ENCODE measurements at regions not wholly inside any gene's neighbourhood (a gene's known extent, or its start where the extent isn't known, plus 50 kb on each side); places are given as distances from the start of the nearest gene placed in this dataset.

DNA sequence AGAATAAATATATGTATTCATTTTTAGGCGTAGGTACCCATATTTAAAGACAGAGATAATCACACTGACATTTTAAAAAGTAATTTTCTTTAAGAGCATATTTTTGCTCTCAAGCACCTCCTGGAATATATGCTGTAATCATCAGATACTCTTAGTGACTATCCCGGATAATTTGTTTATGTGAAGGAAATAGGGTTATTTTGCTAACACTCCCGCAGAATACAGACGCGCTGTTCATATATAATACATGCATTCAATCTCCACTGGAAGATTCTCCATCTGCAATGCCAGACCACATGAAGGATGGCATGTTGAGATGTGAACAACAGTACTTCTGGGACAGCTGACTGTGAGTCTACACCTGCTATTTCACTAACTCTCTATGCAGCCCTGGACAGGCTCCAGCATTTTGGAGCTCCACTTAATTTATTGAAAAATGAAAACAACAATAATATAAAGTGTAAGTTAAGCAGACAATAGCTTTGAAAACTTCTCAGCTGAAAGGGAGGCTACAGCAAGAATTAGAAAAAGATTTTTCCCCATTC, 430.6 kb downstream of the TMX3 start:
- no peaks in the 10 kb centered on the region for H4K20me1 ChIP-seq (ENCODE audit: insufficient read depth, low read length)
- H3K27me3 ChIP-seq (ENCODE audit: insufficient read depth, low read length): no peaks in the 10 kb centered on the region
- no peak overlapping the region for H3K27ac ChIP-seq (ENCODE audit: low read depth, low read length, poor library complexity, severe bottlenecking)
- H3K9me2 ChIP-seq (ENCODE audit: low read depth, low read length): no peaks in the 10 kb centered on the region
- no peaks in the 10 kb centered on the region for H3K9me3 ChIP-seq (ENCODE audit: low read length)
- H3K4me3 ChIP-seq (ENCODE audit: low read depth, low read length, poor library complexity, severe bottlenecking): no peak overlapping the region
- no peaks in the 10 kb centered on the region for H3K4me1 ChIP-seq (ENCODE audit: insufficient read depth, low read length, severe bottlenecking)
- H3K4me2 ChIP-seq (ENCODE audit: low read length): no peak overlapping the region
- no peak overlapping the region for H3K9ac ChIP-seq (ENCODE audit: low read length)
- H3F3A ChIP-seq (ENCODE audit: insufficient read depth, low read length): no peaks in the 10 kb centered on the region
- no peak for TF ChIP-seq EZH2 (IDR thresholded peaks at IDR 0.05; ENCODE audit: borderline replicate concordance, low read length)
- TF ChIP-seq, protein P1, sequence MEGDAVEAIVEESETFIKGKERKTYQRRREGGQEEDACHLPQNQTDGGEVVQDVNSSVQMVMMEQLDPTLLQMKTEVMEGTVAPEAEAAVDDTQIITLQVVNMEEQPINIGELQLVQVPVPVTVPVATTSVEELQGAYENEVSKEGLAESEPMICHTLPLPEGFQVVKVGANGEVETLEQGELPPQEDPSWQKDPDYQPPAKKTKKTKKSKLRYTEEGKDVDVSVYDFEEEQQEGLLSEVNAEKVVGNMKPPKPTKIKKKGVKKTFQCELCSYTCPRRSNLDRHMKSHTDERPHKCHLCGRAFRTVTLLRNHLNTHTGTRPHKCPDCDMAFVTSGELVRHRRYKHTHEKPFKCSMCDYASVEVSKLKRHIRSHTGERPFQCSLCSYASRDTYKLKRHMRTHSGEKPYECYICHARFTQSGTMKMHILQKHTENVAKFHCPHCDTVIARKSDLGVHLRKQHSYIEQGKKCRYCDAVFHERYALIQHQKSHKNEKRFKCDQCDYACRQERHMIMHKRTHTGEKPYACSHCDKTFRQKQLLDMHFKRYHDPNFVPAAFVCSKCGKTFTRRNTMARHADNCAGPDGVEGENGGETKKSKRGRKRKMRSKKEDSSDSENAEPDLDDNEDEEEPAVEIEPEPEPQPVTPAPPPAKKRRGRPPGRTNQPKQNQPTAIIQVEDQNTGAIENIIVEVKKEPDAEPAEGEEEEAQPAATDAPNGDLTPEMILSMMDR (IDR thresholded peaks at IDR 0.05; ENCODE audit: low read length): no peak
- H2AFZ ChIP-seq (ENCODE audit: low read length): no peak overlapping the region
- H3K79me2 ChIP-seq (ENCODE audit: insufficient read depth, low read length): no peaks in the 10 kb centered on the region
- H3K36me3 ChIP-seq (ENCODE audit: insufficient read depth, low read length): no peaks in the 10 kb centered on the region

DNA sequence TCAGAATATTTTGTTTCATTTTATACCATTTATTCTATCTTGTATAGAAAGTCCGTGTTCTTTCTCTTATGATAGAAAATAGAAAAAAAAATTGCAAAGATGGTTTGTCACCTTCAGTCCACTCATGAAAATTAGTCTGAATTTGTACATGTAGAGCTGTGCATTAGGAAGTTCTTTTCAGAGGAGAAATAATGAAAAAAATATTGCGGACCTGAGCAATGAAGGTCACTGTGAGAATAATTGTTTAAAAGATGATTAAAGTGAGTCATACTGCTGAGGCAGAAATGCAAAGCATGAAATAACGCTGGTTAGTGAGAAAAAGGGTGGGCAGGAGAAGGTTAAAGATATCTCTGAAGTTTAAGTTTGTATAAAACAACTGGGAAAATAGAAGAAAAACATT, 431.1 kb downstream of the TMX3 start:
- no peaks in the 10 kb centered on the region for H3K36me3 ChIP-seq (ENCODE audit: insufficient read depth, low read length)
- no peak overlapping the region for H3K4me2 ChIP-seq (ENCODE audit: low read length)
- no peak overlapping the region for H3K4me3 ChIP-seq (ENCODE audit: low read depth, low read length, poor library complexity, severe bottlenecking)
- no peak overlapping the region for H3K9ac ChIP-seq (ENCODE audit: low read length)
- no peak for TF ChIP-seq EZH2 (IDR thresholded peaks at IDR 0.05; ENCODE audit: borderline replicate concordance, low read length)
- TF ChIP-seq, protein P1 (IDR thresholded peaks at IDR 0.05; ENCODE audit: low read length): no peak
- H2AFZ ChIP-seq (ENCODE audit: low read length): no peak overlapping the region
- H3K27me3 ChIP-seq (ENCODE audit: insufficient read depth, low read length): no peaks in the 10 kb centered on the region
- no peaks in the 10 kb centered on the region for H4K20me1 ChIP-seq (ENCODE audit: insufficient read depth, low read length)
- no peaks in the 10 kb centered on the region for H3K9me2 ChIP-seq (ENCODE audit: low read depth, low read length)
- H3K79me2 ChIP-seq (ENCODE audit: insufficient read depth, low read length): no peaks in the 10 kb centered on the region
- no peaks in the 10 kb centered on the region for H3K4me1 ChIP-seq (ENCODE audit: insufficient read depth, low read length, severe bottlenecking)
- no peaks in the 10 kb centered on the region for H3F3A ChIP-seq (ENCODE audit: insufficient read depth, low read length)
- H3K9me3 ChIP-seq (ENCODE audit: low read length): no peaks in the 10 kb centered on the region
- H3K27ac ChIP-seq (ENCODE audit: low read depth, low read length, poor library complexity, severe bottlenecking): no peak overlapping the region

DNA sequence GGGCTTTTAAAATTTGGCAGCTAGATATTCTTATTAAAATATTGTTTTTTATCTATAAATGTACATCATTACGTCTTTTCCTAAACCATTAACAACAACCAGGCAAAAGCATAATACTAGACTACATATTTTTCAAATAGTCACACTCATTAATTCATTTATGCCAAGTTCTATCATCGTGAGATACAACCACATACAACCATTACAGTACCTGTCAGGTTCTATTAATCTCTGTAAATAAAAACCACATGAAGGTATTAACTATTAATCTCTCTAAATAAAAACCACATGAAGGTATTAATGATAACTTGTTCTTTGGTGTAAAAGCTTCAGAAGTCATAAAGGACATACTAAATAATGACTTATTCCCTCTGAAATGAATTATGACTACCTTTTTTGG, 432.7 kb downstream of the TMX3 start:
- H3K9me2 ChIP-seq (ENCODE audit: low read depth, low read length): no peaks in the 10 kb centered on the region
- no peak overlapping the region for H3K4me3 ChIP-seq (ENCODE audit: low read depth, low read length, poor library complexity, severe bottlenecking)
- H4K20me1 ChIP-seq (ENCODE audit: insufficient read depth, low read length): no peaks in the 10 kb centered on the region
- no peaks in the 10 kb centered on the region for H3K79me2 ChIP-seq (ENCODE audit: insufficient read depth, low read length)
- no peaks in the 10 kb centered on the region for H3K4me1 ChIP-seq (ENCODE audit: insufficient read depth, low read length, severe bottlenecking)
- H3K9ac ChIP-seq (ENCODE audit: low read length): no peak overlapping the region
- H3K9me3 ChIP-seq (ENCODE audit: low read length): no peaks in the 10 kb centered on the region
- H3K27me3 ChIP-seq (ENCODE audit: insufficient read depth, low read length): no peaks in the 10 kb centered on the region
- TF ChIP-seq, protein P1 (IDR thresholded peaks at IDR 0.05; ENCODE audit: low read length): no peak
- TF ChIP-seq EZH2 (IDR thresholded peaks at IDR 0.05; ENCODE audit: borderline replicate concordance, low read length): no peak
- no peaks in the 10 kb centered on the region for H3F3A ChIP-seq (ENCODE audit: insufficient read depth, low read length)
- no peaks in the 10 kb centered on the region for H3K36me3 ChIP-seq (ENCODE audit: insufficient read depth, low read length)
- H2AFZ ChIP-seq (ENCODE audit: low read length): no peak overlapping the region
- H3K4me2 ChIP-seq (ENCODE audit: low read length): no peak overlapping the region
- H3K27ac ChIP-seq (ENCODE audit: low read depth, low read length, poor library complexity, severe bottlenecking): no peak overlapping the region

Data from OCI-LY1 (cell line).